ENCODE measurements at regions not wholly inside any gene's neighbourhood (a gene's known extent, or its start where the extent isn't known, plus 50 kb on each side); places are given as distances from the start of the nearest gene placed in this dataset.

- intact Hi-C loops (cut with micrococcal nuclease; ENCODE audit: unreplicated experiment), result no loop called here
- Histone ChIP-seq H3K27me3 (replicated peaks; ENCODE audit: insufficient read depth, low read depth, low read length, poor library complexity) (no peaks in the 10 kb centered on the region), H3K4me1 (ENCODE audit: insufficient read depth, low read length, poor library complexity, severe bottlenecking) (no peaks in the 10 kb centered on the region), H3K27ac (ENCODE audit: low read depth, low read length, poor library complexity, severe bottlenecking) (no peak overlapping the region), H3K36me3 (ENCODE audit: insufficient read depth, low read length, poor library complexity, severe bottlenecking) (no peaks in the 10 kb centered on the region), H3K4me3 (ENCODE audit: low read depth, low read length, poor library complexity, severe bottlenecking) (no peak overlapping the region), H3K9me3 (ENCODE audit: low read depth, low read length, poor library complexity, severe bottlenecking) (no peaks in the 10 kb centered on the region)
- BruUV-seq (replicated peaks), result no TSS peak
- TF ChIP-seq EZH2 (IDR thresholded peaks at IDR 0.05; ENCODE audit: borderline replicate concordance, low read depth, low read length, poor library complexity, severe bottlenecking), result no peak
- no peak for TF ChIP-seq CTCF (conservative IDR thresholded peaks at IDR 0.05; ENCODE audit: low read depth, low read length)
- no peak for DNase-seq (ENCODE audit: low spot score)
- ChIA-PET POLR2A (ENCODE audit: low non-redundant PET) (no interaction called here), CTCF (no interaction called here)
Observed at GRCh38 chr5:58334035-58334434, 125.9 kb downstream of the PLK2 start.

DNA sequence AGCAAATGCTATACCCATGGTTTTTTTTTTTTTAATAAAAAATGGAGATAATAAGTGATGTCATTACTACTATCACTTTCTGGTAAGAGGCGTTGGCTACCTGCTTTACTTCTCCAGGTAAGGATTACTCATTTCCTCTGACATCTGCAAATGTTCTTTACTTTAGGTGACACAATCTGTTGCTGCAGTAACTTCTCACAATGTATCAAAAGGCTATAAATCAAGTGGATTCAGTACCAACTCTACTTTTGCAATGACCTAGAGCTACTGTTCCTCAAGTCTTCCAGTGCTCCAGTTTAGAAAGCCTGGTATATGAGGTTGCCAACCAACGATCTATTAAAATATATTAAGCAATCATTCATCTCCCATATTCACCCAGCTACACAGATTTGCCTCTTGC is 129.1 kb downstream of the PLK2 start:
- Histone ChIP-seq H3K27ac (ENCODE audit: low read depth, low read length, poor library complexity, severe bottlenecking) (no peak overlapping the region), H3K9me3 (ENCODE audit: low read depth, low read length, poor library complexity, severe bottlenecking) (no peaks in the 10 kb centered on the region), H3K4me3 (ENCODE audit: low read depth, low read length, poor library complexity, severe bottlenecking) (no peak overlapping the region), H3K36me3 (ENCODE audit: insufficient read depth, low read length, poor library complexity, severe bottlenecking) (no peaks in the 10 kb centered on the region), H3K4me1 (ENCODE audit: insufficient read depth, low read length, poor library complexity, severe bottlenecking) (no peaks in the 10 kb centered on the region), H3K27me3 (replicated peaks; ENCODE audit: insufficient read depth, low read depth, low read length, poor library complexity) (no peaks in the 10 kb centered on the region)
- intact Hi-C loops (cut with micrococcal nuclease; ENCODE audit: unreplicated experiment), result no loop called here
- CTCF ChIA-PET, result no interaction called here
- no peak for DNase-seq (ENCODE audit: low spot score)
- BruUV-seq (replicated peaks), result no TSS peak
- TF ChIP-seq EZH2 (IDR thresholded peaks at IDR 0.05; ENCODE audit: borderline replicate concordance, low read depth, low read length, poor library complexity, severe bottlenecking) (no peak), CTCF (conservative IDR thresholded peaks at IDR 0.05; ENCODE audit: low read depth, low read length) (no peak)
- POLR2A ChIA-PET (ENCODE audit: low non-redundant PET), result no interaction called here

GRCh38 chr5:58327289-58327688 is 132.6 kb downstream of the PLK2 start:
- DNase-seq (ENCODE audit: low spot score), result no peak
- no peaks in the 10 kb centered on the region for H3K4me1 ChIP-seq (ENCODE audit: insufficient read depth, low read length, poor library complexity, severe bottlenecking)
- no TSS peak for BruUV-seq (replicated peaks)
- intact Hi-C loops (cut with micrococcal nuclease; ENCODE audit: unreplicated experiment), result no loop called here
- H3K27me3 ChIP-seq (replicated peaks; ENCODE audit: insufficient read depth, low read depth, low read length, poor library complexity), result no peaks in the 10 kb centered on the region
- ChIA-PET POLR2A (ENCODE audit: low non-redundant PET) (no interaction called here), CTCF (no interaction called here)
- H3K4me3 ChIP-seq (ENCODE audit: low read depth, low read length, poor library complexity, severe bottlenecking), result no peak overlapping the region
- H3K36me3 ChIP-seq (ENCODE audit: insufficient read depth, low read length, poor library complexity, severe bottlenecking), result no peaks in the 10 kb centered on the region
- TF ChIP-seq EZH2 (IDR thresholded peaks at IDR 0.05; ENCODE audit: borderline replicate concordance, low read depth, low read length, poor library complexity, severe bottlenecking) (no peak), CTCF (conservative IDR thresholded peaks at IDR 0.05; ENCODE audit: low read depth, low read length) (no peak)
- no peaks in the 10 kb centered on the region for H3K9me3 ChIP-seq (ENCODE audit: low read depth, low read length, poor library complexity, severe bottlenecking)
- no peak overlapping the region for H3K27ac ChIP-seq (ENCODE audit: low read depth, low read length, poor library complexity, severe bottlenecking)
